ENCODE measurements at regions not wholly inside any gene's neighbourhood (a gene's known extent, or its start where the extent isn't known, plus 50 kb on each side); places are given as distances from the start of the nearest gene placed in this dataset.

- TF ChIP-seq CTCF (IDR thresholded peaks at IDR 0.05) (no peak), POLR2A (IDR thresholded peaks at IDR 0.05) (no peak)
These were observed 132.7 kb upstream of the CALCR start for GRCh38 chr7:93707249-93707648.
